Activated CD4-positive, alpha-beta T cell treated with anti-CD3 and anti-CD28 coated beads for 36 hours (primary cell): ENCODE measurements at regions not wholly inside any gene's neighbourhood (a gene's known extent, or its start where the extent isn't known, plus 50 kb on each side); places are given as distances from the start of the nearest gene placed in this dataset.

ENCODE experiments used
- ATAC-seq: fragments of 200-7000 bp; cut with Tn5 transposase; one replicate; pipeline ENCODE4 v1.10.0; 2021; ENCODE audit warnings: mild to moderate bottlenecking, moderate library complexity
- CTCF ChIA-PET: fragments of 350-600 bp; sonication (Branson Sonifier 250); formaldehyde crosslinking; loops from one replicate; lab custom pipeline; 2021; ENCODE audit warnings: antibody characterized with exemption; lab: Charles Lee
- POLR2A ChIA-PET: fragments of 350-600 bp; sonication (Branson Sonifier 250); formaldehyde crosslinking; loops from one replicate; lab custom pipeline; 2021; ENCODE audit warnings: antibody characterized with exemption, inconsistent platforms; lab: Charles Lee
- DNase-seq: peaks from one replicate; pipeline ENCODE4 v3.0.0-alpha.2; 2020
- H3K27ac Mint-ChIP-seq: one replicate; pipeline ENCODE4 v1.8.0; 2021; ENCODE audit warnings: mixed read lengths
- H3K27me3 Mint-ChIP-seq: one replicate; pipeline ENCODE4 v1.8.0; 2021; ENCODE audit warnings: mixed read lengths
- H3K36me3 Mint-ChIP-seq: one replicate; pipeline ENCODE4 v1.8.0; 2021; ENCODE audit warnings: low read depth, mixed read lengths
- H3K4me1 Mint-ChIP-seq: one replicate; pipeline ENCODE4 v1.8.0; 2021; ENCODE audit warnings: mixed read lengths
- H3K4me3 Mint-ChIP-seq: one replicate; pipeline ENCODE4 v1.8.0; 2021; ENCODE audit warnings: mild to moderate bottlenecking, moderate library complexity, mixed read lengths
- H3K9me3 Mint-ChIP-seq: one replicate; pipeline ENCODE4 v1.8.0; 2021; ENCODE audit warnings: low read depth, mixed read lengths
- intact Hi-C, 2 experiments: fragments of 100-400 bp; cut with DNase I in 1 of 2; cut with micrococcal nuclease in 1 of 2; formaldehyde crosslinking; loops; one replicate each; pipeline versions ENCODE4 v1.14.2 to v1.15.1; 2022 to 2024; cut with DNase I, micrococcal nuclease

GRCh38 chr7:52727632-52728031, 307.8 kb upstream of the POM121L12 start:
- H3K4me3 Mint-ChIP-seq, result no peak overlapping the region
- CTCF ChIA-PET, result no interaction called here
- intact Hi-C loops, result no loop called here

GRCh38 chr7:52726986-52727385, 308.4 kb upstream of the POM121L12 start:
- Mint-ChIP-seq H3K27me3 (no peaks in the 10 kb centered on the region), H3K9me3 (peaks cover 16% of the 10 kb centered on the region), H3K4me3 (no peak overlapping the region), H3K36me3 (no peaks in the 10 kb centered on the region), H3K27ac (no peak overlapping the region), H3K4me1 (no peaks in the 10 kb centered on the region)
- POLR2A ChIA-PET, result no interaction called here
- DNase-seq (no peak), ATAC-seq (no peak)
- intact Hi-C loops, result no loop called here
- CTCF ChIA-PET, result no interaction called here

More at GRCh38 chr7:52727632-52728031, 307.8 kb upstream of the POM121L12 start:
- ATAC-seq (no peak), DNase-seq (no peak)
- Mint-ChIP-seq H3K9me3 (peaks cover 16% of the 10 kb centered on the region), H3K4me1 (no peaks in the 10 kb centered on the region), H3K27ac (no peak overlapping the region), H3K36me3 (no peaks in the 10 kb centered on the region), H3K27me3 (no peaks in the 10 kb centered on the region)
- POLR2A ChIA-PET, result no interaction called here

GRCh38 chr7:52726493-52726892, 308.9 kb upstream of the POM121L12 start:
- Mint-ChIP-seq H3K4me3 (no peak overlapping the region), H3K9me3 (peaks cover 16% of the 10 kb centered on the region), H3K36me3 (no peaks in the 10 kb centered on the region), H3K4me1 (no peaks in the 10 kb centered on the region), H3K27me3 (no peaks in the 10 kb centered on the region), H3K27ac (no peak overlapping the region)
- no peak for ATAC-seq
- no peak for DNase-seq
- intact Hi-C loops, result no loop called here
- ChIA-PET CTCF (no interaction called here), POLR2A (no interaction called here)

- H3K27ac Mint-ChIP-seq, result no peak overlapping the region
These were observed 311.8 kb upstream of the POM121L12 start for GRCh38 chr7:52723606-52724005.

GRCh38 chr7:52720856-52721255, 314.6 kb upstream of the POM121L12 start:
- Mint-ChIP-seq H3K9me3 (peaks cover 12% of the 10 kb centered on the region), H3K36me3 (no peaks in the 10 kb centered on the region), H3K4me1 (no peaks in the 10 kb centered on the region), H3K4me3 (no peak overlapping the region), H3K27me3 (no peaks in the 10 kb centered on the region), H3K27ac (no peak overlapping the region)
- POLR2A ChIA-PET, result no interaction called here
- DNase-seq (no peak), ATAC-seq (no peak)
- CTCF ChIA-PET, result no interaction called here
- intact Hi-C loops, result no loop called here

More at GRCh38 chr7:52723606-52724005, 311.8 kb upstream of the POM121L12 start:
- no peaks in the 10 kb centered on the region for H3K27me3 Mint-ChIP-seq
- ATAC-seq (no peak), DNase-seq (no peak)
- H3K9me3 Mint-ChIP-seq, result peaks cover 13% of the 10 kb centered on the region
- CTCF ChIA-PET, result no interaction called here
- no peaks in the 10 kb centered on the region for H3K4me1 Mint-ChIP-seq
- POLR2A ChIA-PET, result interaction anchor here (0.6 kb wide), 1 partner anchor 1725 kb away, joined by 3 read pairs; no protein-coding TSS in a partner anchor
- no peaks in the 10 kb centered on the region for H3K36me3 Mint-ChIP-seq
- no peak overlapping the region for H3K4me3 Mint-ChIP-seq
- intact Hi-C loops, result no loop called here

GRCh38 chr7:52719677-52720076, 315.8 kb upstream of the POM121L12 start:
- intact Hi-C loops, result no loop called here
- ATAC-seq (no peak), DNase-seq (no peak)
- no peaks in the 10 kb centered on the region for H3K4me1 Mint-ChIP-seq
- H3K27me3 Mint-ChIP-seq, result no peaks in the 10 kb centered on the region
- no peak overlapping the region for H3K27ac Mint-ChIP-seq
- no peak overlapping the region for H3K4me3 Mint-ChIP-seq
- H3K9me3 Mint-ChIP-seq, result peaks cover 10% of the 10 kb centered on the region
- POLR2A ChIA-PET, result no interaction called here
- CTCF ChIA-PET, result no interaction called here
- H3K36me3 Mint-ChIP-seq, result no peaks in the 10 kb centered on the region

DNA sequence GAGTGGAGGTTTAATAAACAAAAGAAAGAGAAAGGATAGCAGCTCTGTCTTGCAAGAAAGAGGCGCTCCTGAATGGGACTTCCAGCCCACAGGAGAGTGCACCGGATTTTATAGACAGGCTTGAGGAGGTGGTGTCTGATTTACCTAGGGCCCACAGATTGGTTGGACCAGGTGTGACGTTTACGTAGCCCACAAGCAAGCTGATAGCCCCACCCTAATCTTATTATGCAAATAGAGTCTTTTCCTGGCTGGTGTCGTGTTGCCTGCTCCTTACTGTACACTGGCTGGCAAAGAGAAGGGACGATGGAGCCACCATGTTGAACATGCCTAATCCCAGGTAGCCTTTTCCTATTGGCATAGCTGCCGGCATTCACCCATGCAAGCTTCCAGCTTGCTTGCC, 319.7 kb upstream of the POM121L12 start:
- POLR2A ChIA-PET, result no interaction called here
- CTCF ChIA-PET, result no interaction called here
- Mint-ChIP-seq H3K36me3 (no peaks in the 10 kb centered on the region), H3K4me3 (no peak overlapping the region), H3K4me1 (no peaks in the 10 kb centered on the region), H3K27ac (no peak overlapping the region), H3K27me3 (no peaks in the 10 kb centered on the region), H3K9me3 (peaks cover 4% of the 10 kb centered on the region)
- no peak for ATAC-seq
- no peak for DNase-seq
- intact Hi-C loops, result no loop called here

- ATAC-seq (no peak), DNase-seq (no peak)
- Mint-ChIP-seq H3K36me3 (no peaks in the 10 kb centered on the region), H3K4me3 (no peak overlapping the region), H3K4me1 (no peaks in the 10 kb centered on the region), H3K27ac (no peak overlapping the region), H3K9me3 (peaks cover 6% of the 10 kb centered on the region), H3K27me3 (no peaks in the 10 kb centered on the region)
- intact Hi-C loops, result no loop called here
- POLR2A ChIA-PET, result no interaction called here
- CTCF ChIA-PET, result no interaction called here
These were observed 322.5 kb upstream of the POM121L12 start for GRCh38 chr7:52712938-52713337.

- Mint-ChIP-seq H3K27ac (no peak overlapping the region), H3K36me3 (no peaks in the 10 kb centered on the region), H3K4me1 (no peaks in the 10 kb centered on the region), H3K4me3 (no peak overlapping the region), H3K27me3 (no peaks in the 10 kb centered on the region), H3K9me3 (peaks cover 6% of the 10 kb centered on the region)
- DNase-seq, result no peak
- ChIA-PET POLR2A (no interaction called here), CTCF (no interaction called here)
- ATAC-seq, result no peak
- intact Hi-C loops, result no loop called here
These were observed 323.5 kb upstream of the POM121L12 start for GRCh38 chr7:52711951-52712350.

DNA sequence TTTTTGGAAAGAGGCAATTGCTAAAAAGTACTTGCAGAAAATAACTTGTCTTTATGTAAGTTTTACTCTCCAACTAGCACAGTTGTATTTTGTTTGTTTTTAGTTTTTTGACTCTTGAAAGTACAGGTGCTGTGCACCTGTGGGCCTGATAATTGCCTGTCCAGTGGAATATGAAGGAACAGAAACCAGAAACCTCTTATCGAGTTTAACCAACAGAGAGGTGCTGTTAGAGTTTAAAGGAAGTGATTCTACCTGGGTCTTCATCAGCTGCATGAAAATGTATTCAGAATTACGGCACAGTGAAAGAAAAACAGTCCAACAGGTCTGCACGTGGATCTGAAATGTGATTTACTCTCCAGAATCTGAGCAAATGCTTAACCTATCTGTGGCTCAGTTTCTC, 326.6 kb upstream of the POM121L12 start:
- no peak for ATAC-seq
- CTCF ChIA-PET, result no interaction called here
- intact Hi-C loops, result no loop called here
- Mint-ChIP-seq H3K27me3 (no peaks in the 10 kb centered on the region), H3K36me3 (no peaks in the 10 kb centered on the region), H3K4me3 (no peak overlapping the region), H3K4me1 (no peaks in the 10 kb centered on the region), H3K9me3 (peaks cover 6% of the 10 kb centered on the region), H3K27ac (no peak overlapping the region)
- no peak for DNase-seq
- POLR2A ChIA-PET, result no interaction called here

- Mint-ChIP-seq H3K4me1 (no peaks in the 10 kb centered on the region), H3K27me3 (no peaks in the 10 kb centered on the region), H3K27ac (no peak overlapping the region), H3K9me3 (peaks cover 7% of the 10 kb centered on the region), H3K4me3 (no peak overlapping the region), H3K36me3 (no peaks in the 10 kb centered on the region)
- DNase-seq, result no peak
- ChIA-PET POLR2A (no interaction called here), CTCF (no interaction called here)
- intact Hi-C loops, result no loop called here
- ATAC-seq, result no peak
These were observed 329.7 kb upstream of the POM121L12 start for GRCh38 chr7:52705768-52706167.

- ChIA-PET CTCF (no interaction called here), POLR2A (no interaction called here)
- intact Hi-C loops, result no loop called here
- Mint-ChIP-seq H3K27ac (no peak overlapping the region), H3K9me3 (peaks cover 12% of the 10 kb centered on the region), H3K4me3 (no peak overlapping the region), H3K27me3 (no peaks in the 10 kb centered on the region), H3K36me3 (no peaks in the 10 kb centered on the region), H3K4me1 (no peaks in the 10 kb centered on the region)
- no peak for DNase-seq
- ATAC-seq, result no peak
These were observed 335.1 kb upstream of the POM121L12 start for GRCh38 chr7:52700349-52700748.
